ENCODE measurements at regions not wholly inside any gene's neighbourhood (a gene's known extent, or its start where the extent isn't known, plus 50 kb on each side); places are given as distances from the start of the nearest gene placed in this dataset.

GRCh38 chr12:127381681-127382080 is 885.3 kb upstream of the TMEM132C start:
- Histone ChIP-seq H3K4me2 (ENCODE audit: insufficient read depth in 1 of 2, low read depth in 2 of 2, low read length in 2 of 2) (no peak overlapping the region), H4K5ac (ENCODE audit: insufficient read length, low read depth, low read length) (no peak overlapping the region)
- WGBS, 2 experiments (ENCODE audit: extremely low coverage in 1 of 2, insufficient coverage in 1 of 2, insufficient read length in 1 of 2, insufficient replicate concordance in 2 of 2, low coverage in 1 of 2, low lambda C conversion rate in 2 of 2, missing lambda C conversion rate in 1 of 2), result 86% methylated on average over 6 of the region's 6 CpGs; no CpG with 5 or more reads in 1 of the 2 experiments
- TF ChIP-seq TEAD4 (IDR thresholded peaks at IDR 0.05; ENCODE audit: low read depth, low read length), result no peak
- no peak for TF ChIP-seq POU5F1 (IDR thresholded peaks at IDR 0.05; ENCODE audit: low read depth, low read length)
- TF ChIP-seq E2F6 (IDR thresholded peaks at IDR 0.05), result no peak
- no peak for TF ChIP-seq USF2 (IDR thresholded peaks at IDR 0.05; ENCODE audit: low read length)
- no peak for TF ChIP-seq HDAC6 (IDR thresholded peaks at IDR 0.05; ENCODE audit: low read depth, low read length)
- TF ChIP-seq JUND (IDR thresholded peaks at IDR 0.05; ENCODE audit: low read length), result no peak
- TF ChIP-seq RAD21 (IDR thresholded peaks at IDR 0.05 in 1 of 2, conservative IDR thresholded peaks at IDR 0.05 in 1 of 2; ENCODE audit: low read depth in 2 of 2, low read length in 2 of 2), result no peak
- no peak for TF ChIP-seq EGR1 (IDR thresholded peaks at IDR 0.05; ENCODE audit: borderline replicate concordance, low read depth, low read length)
- TF ChIP-seq SP2 (IDR thresholded peaks at IDR 0.05; ENCODE audit: low read length), result no peak
- TF ChIP-seq SAP30 (IDR thresholded peaks at IDR 0.05; ENCODE audit: insufficient read depth, insufficient replicate concordance, low read length), result no peak
- TF ChIP-seq BRCA1 (IDR thresholded peaks at IDR 0.05; ENCODE audit: low read depth, low read length), result no peak
- no peak for TF ChIP-seq CHD1 (IDR thresholded peaks at IDR 0.05; ENCODE audit: low read depth, low read length)
- no peak for TF ChIP-seq RBBP5 (IDR thresholded peaks at IDR 0.05; ENCODE audit: borderline replicate concordance, low read depth, low read length)

More at GRCh38 chr12:127381681-127382080, 885.3 kb upstream of the TMEM132C start:
- ChIA-PET POLR2A (ENCODE audit: partially characterized antibody) (no interaction called here), CTCF (ENCODE audit: partially characterized antibody) (interaction anchor here (0.6 to 3.5 kb wide), 37 partner anchors 9 to 1313 kb away, joined by 3 to 23 read pairs (median 4); no protein-coding TSS in a partner anchor)
- Histone ChIP-seq H3K4me1 (replicated peaks in 1 of 4; ENCODE audit: control insufficient read depth in 3 of 4, insufficient read depth in 4 of 4, low read length in 3 of 4) (no peaks in the 10 kb centered on the region), H3K9ac (replicated peaks in 1 of 4; ENCODE audit: extremely low read depth in 1 of 4, low read depth in 3 of 4, low read length in 3 of 4) (no peak overlapping the region), H2AK5ac (ENCODE audit: low read depth, low read length) (no peak overlapping the region), H3K4ac (replicated peaks; ENCODE audit: insufficient read length, low read depth, low read length) (no peak overlapping the region), H3K79me1 (ENCODE audit: low read depth, low read length) (no peaks in the 10 kb centered on the region), H3K27ac (ENCODE audit: low read depth, low read length) (no peak overlapping the region), H2BK20ac (ENCODE audit: low read length) (no peak overlapping the region), H4K91ac (replicated peaks; ENCODE audit: insufficient read length, low read length) (no peak overlapping the region), H3K18ac (ENCODE audit: extremely low read depth, low read length) (no peak overlapping the region), H3K4me3 (ENCODE audit: extremely low read depth in 1 of 4, insufficient read depth in 2 of 4, low read depth in 3 of 4, low read length in 4 of 4) (no peak overlapping the region), H2BK5ac (ENCODE audit: low read depth, low read length) (no peak overlapping the region), H3K23me2 (ENCODE audit: low read depth, low read length) (no peaks in the 10 kb centered on the region), H3K79me2 (ENCODE audit: control insufficient read depth in 1 of 2, insufficient read depth in 2 of 2, low read length in 2 of 2) (no peaks in the 10 kb centered on the region), H2BK12ac (ENCODE audit: low read depth, low read length) (no peak overlapping the region), H3K27me3 (replicated peaks in 1 of 4; ENCODE audit: control insufficient read depth in 3 of 4, extremely low read depth in 1 of 4, insufficient read depth in 3 of 4, low read length in 3 of 4) (no peaks in the 10 kb centered on the region), H3K14ac (ENCODE audit: insufficient read length) (no peak overlapping the region), H4K20me1 (replicated peaks in 1 of 2; ENCODE audit: control insufficient read depth in 1 of 2, insufficient read depth in 2 of 2, low read length in 2 of 2) (no peaks in the 10 kb centered on the region), H3K9me3 (ENCODE audit: insufficient read depth in 2 of 2, low read depth in 1 of 2, low read length in 1 of 2) (no peaks in the 10 kb centered on the region), H2BK120ac (replicated peaks; ENCODE audit: low read depth, low read length) (no peak overlapping the region), H3K36me3 (ENCODE audit: control insufficient read depth in 2 of 4, insufficient read depth in 4 of 4, low read length in 3 of 4) (no peaks in the 10 kb centered on the region), H3K23ac (ENCODE audit: insufficient read length) (no peak overlapping the region), H4K8ac (ENCODE audit: extremely low read depth, insufficient read depth, low read length) (no peak overlapping the region), H2BK15ac (ENCODE audit: low read length) (no peak overlapping the region), H2AFZ (ENCODE audit: low read length) (no peak overlapping the region), H3K56ac (replicated peaks; ENCODE audit: insufficient read length, low read depth, low read length) (no peak overlapping the region)
- FAIRE-seq (no peak), DNase-seq (ENCODE audit: low read depth in 1 of 2, low spot score in 2 of 2) (no peak)
